Epithelial cell of proximal tubule (primary cell): ENCODE measurements at regions not wholly inside any gene's neighbourhood (a gene's known extent, or its start where the extent isn't known, plus 50 kb on each side); places are given as distances from the start of the nearest gene placed in this dataset.

Source experiments
- DNase-seq: peaks from one replicate; pipeline ENCODE4 v3.0.0-alpha.2; 2011; ENCODE audit warnings: low read depth
- H3K4me3 ChIP-seq: 2 replicates; pipeline ENCODE4 v1.5.1; 2011; ENCODE audit warnings: low read depth, mild to moderate bottlenecking, low read length
- CTCF ChIP-seq: conservative IDR thresholded peaks from 2 replicates; pipeline ENCODE4 v1.5.1; 2012; ENCODE audit warnings: low read depth, mild to moderate bottlenecking, low read length

GRCh38 chr11:134584706-134585445 lies 172.8 kb upstream of the B3GAT1 start:
- TF ChIP-seq CTCF = no peak
- no peak overlapping the region for H3K4me3 ChIP-seq
- no peak for DNase-seq

- DNase-seq = no peak
- TF ChIP-seq CTCF = no peak
- H3K4me3 ChIP-seq = no peak overlapping the region
Measured at GRCh38 chr11:134584001-134584561, 172.0 kb upstream of the B3GAT1 start.

GRCh38 chr11:134583397-134583990 lies 171.5 kb upstream of the B3GAT1 start:
- TF ChIP-seq CTCF = no peak
- H3K4me3 ChIP-seq = no peak overlapping the region
- DNase-seq = no peak

- DNase-seq = no peak
- TF ChIP-seq CTCF = no peak
- no peak overlapping the region for H3K4me3 ChIP-seq
Measured at GRCh38 chr11:134582770-134583095, 170.7 kb upstream of the B3GAT1 start.

- no peak overlapping the region for H3K4me3 ChIP-seq
- TF ChIP-seq CTCF = no peak
Measured at GRCh38 chr11:134581966-134582769, 170.1 kb upstream of the B3GAT1 start.

GRCh38 chr11:134581121-134581626 lies 169.1 kb upstream of the B3GAT1 start:
- no peak overlapping the region for H3K4me3 ChIP-seq
- DNase-seq = no peak
- TF ChIP-seq CTCF = no peak

More at GRCh38 chr11:134581966-134582769, 170.1 kb upstream of the B3GAT1 start:
- DNase-seq = no peak
